Ishikawa (cell line): ENCODE measurements at regions not wholly inside any gene's neighbourhood (a gene's known extent, or its start where the extent isn't known, plus 50 kb on each side); places are given as distances from the start of the nearest gene placed in this dataset.

Source experiments
- EP300 ChIP-seq: IDR thresholded peaks from 2 replicates; pipeline ENCODE4 v1.6.1; 2012; ENCODE audit warnings: borderline replicate concordance
- RAD21 ChIP-seq: IDR thresholded peaks from 2 replicates; pipeline ENCODE4 v1.6.1; 2012; ENCODE audit warnings: low read depth
- YY1 ChIP-seq: IDR thresholded peaks from 2 replicates; pipeline ENCODE4 v1.6.1; 2012; ENCODE audit warnings: low read depth
- TF ChIP-seq, protein P1 (sequence below): IDR thresholded peaks from 2 replicates; pipeline ENCODE4 v1.6.1; 2012; ENCODE audit warnings: low read depth, mild to moderate bottlenecking
- TF ChIP-seq, protein P2 (sequence below): IDR thresholded peaks from 2 replicates; pipeline ENCODE4 v1.6.1; 2012

DNA sequence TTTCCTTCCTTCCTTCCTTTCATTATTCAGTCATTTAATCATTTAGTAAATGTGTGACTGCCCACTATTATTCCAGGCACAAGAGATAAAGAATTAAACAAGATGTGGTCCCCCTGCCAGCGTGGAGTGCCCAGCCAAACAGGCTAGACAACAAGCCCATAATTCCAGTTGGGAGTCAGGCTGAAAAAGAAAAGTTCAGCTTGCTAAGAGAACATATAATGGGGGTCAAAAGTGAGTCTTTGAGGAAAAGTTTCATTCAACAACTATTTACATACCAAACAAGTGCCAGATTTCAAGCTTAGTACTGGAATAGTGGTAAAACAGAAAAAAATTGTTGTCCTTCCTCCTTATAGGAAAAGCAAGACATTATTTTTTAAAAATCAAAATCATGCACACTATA lies 523.7 kb downstream of the TAFA4 start:
- TF ChIP-seq RAD21 (no peak), YY1 (no peak), EP300 (no peak)
- TF ChIP-seq, protein P1, sequence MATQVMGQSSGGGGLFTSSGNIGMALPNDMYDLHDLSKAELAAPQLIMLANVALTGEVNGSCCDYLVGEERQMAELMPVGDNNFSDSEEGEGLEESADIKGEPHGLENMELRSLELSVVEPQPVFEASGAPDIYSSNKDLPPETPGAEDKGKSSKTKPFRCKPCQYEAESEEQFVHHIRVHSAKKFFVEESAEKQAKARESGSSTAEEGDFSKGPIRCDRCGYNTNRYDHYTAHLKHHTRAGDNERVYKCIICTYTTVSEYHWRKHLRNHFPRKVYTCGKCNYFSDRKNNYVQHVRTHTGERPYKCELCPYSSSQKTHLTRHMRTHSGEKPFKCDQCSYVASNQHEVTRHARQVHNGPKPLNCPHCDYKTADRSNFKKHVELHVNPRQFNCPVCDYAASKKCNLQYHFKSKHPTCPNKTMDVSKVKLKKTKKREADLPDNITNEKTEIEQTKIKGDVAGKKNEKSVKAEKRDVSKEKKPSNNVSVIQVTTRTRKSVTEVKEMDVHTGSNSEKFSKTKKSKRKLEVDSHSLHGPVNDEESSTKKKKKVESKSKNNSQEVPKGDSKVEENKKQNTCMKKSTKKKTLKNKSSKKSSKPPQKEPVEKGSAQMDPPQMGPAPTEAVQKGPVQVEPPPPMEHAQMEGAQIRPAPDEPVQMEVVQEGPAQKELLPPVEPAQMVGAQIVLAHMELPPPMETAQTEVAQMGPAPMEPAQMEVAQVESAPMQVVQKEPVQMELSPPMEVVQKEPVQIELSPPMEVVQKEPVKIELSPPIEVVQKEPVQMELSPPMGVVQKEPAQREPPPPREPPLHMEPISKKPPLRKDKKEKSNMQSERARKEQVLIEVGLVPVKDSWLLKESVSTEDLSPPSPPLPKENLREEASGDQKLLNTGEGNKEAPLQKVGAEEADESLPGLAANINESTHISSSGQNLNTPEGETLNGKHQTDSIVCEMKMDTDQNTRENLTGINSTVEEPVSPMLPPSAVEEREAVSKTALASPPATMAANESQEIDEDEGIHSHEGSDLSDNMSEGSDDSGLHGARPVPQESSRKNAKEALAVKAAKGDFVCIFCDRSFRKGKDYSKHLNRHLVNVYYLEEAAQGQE: no peak
- TF ChIP-seq, protein P2, sequence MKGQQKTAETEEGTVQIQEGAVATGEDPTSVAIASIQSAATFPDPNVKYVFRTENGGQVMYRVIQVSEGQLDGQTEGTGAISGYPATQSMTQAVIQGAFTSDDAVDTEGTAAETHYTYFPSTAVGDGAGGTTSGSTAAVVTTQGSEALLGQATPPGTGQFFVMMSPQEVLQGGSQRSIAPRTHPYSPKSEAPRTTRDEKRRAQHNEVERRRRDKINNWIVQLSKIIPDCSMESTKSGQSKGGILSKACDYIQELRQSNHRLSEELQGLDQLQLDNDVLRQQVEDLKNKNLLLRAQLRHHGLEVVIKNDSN: no peak
